Right cardiac atrium (tissue), 5 donors: ENCODE measurements at regions not wholly inside any gene's neighbourhood (a gene's known extent, or its start where the extent isn't known, plus 50 kb on each side); places are given as distances from the start of the nearest gene placed in this dataset.

Experiments used
- ATAC-seq, 2 donors: fragments of 200-7000 bp; cut with Tn5 transposase; one replicate each; pipeline versions ENCODE4 v1.8.0 to v1.9.1; 2020; ENCODE audit warnings: moderate library complexity in 2 of 2, mild to moderate bottlenecking in 1 of 2
- DNase-seq, 3 donors: peaks; one replicate each; pipeline ENCODE4 v3.0.0-alpha.2; 2020
- H3K27ac ChIP-seq: one replicate; pipeline ENCODE4 v1.5.1; 2013; ENCODE audit warnings: mild to moderate bottlenecking, low read length, control low read depth, moderate library complexity
- H3K27me3 ChIP-seq: one replicate; pipeline ENCODE4 v1.6.1; 2013; ENCODE audit not compliant: control insufficient read depth, insufficient read depth
- H3K4me1 ChIP-seq: one replicate; pipeline ENCODE4 v1.6.1; 2013; ENCODE audit warnings: low read length; ENCODE audit not compliant: control insufficient read depth, insufficient read depth
- H3K4me3 ChIP-seq: one replicate; pipeline ENCODE4 v1.5.1; 2013; ENCODE audit warnings: low read length, control low read depth
- H3K9me3 ChIP-seq: one replicate; pipeline ENCODE4 v1.6.1; 2013; ENCODE audit warnings: low read length; ENCODE audit not compliant: control insufficient read depth
- WGBS: extraction: QIAGEN DNeasy Blood & Tissue Kit; methylation state at CpG from one replicate; pipeline ENCODE4 v1.1.7; 2013; 5-methylcytosine and 5-hydroxymethylcytosine counted together
- intact Hi-C, 4 donors: fragments of 100-400 bp; cut with DNase I; formaldehyde crosslinking; loops; one replicate each; pipeline versions ENCODE4 v1.11.0 to v1.14.0; 2022 to 2023
- donor health status: healthy with polysubstance abuse.
- donor health status: DM: no; HTN: yes; CAD: no.
- donor health status: DM: no; HTN: no; CAD: no.
- donor health status: DM: no; HTN: yes; CAD: no; lungs with severe emphysema.
- donor health status: DM: yes; HTN: yes; CAD: no.

- intact Hi-C loops = no loop called here
- no peaks in the 10 kb centered on the region for H3K27me3 ChIP-seq
- H3K9me3 ChIP-seq = no peaks in the 10 kb centered on the region
- no peak for ATAC-seq
- no peaks in the 10 kb centered on the region for H3K4me1 ChIP-seq
- no peak overlapping the region for H3K4me3 ChIP-seq
- 84% methylated on average over 1 of the region's 1 CpG for WGBS
- DNase-seq = no peak
- H3K27ac ChIP-seq = no peak overlapping the region
These were observed 80.3 kb downstream of the UNC5CL start for GRCh38 chr6:40958738-40959137.

GRCh38 chr6:40957616-40958492 is 81.2 kb downstream of the UNC5CL start:
- Histone ChIP-seq H3K9me3 (no peaks in the 10 kb centered on the region), H3K4me3 (no peak overlapping the region), H3K27me3 (no peaks in the 10 kb centered on the region), H3K27ac (no peak overlapping the region), H3K4me1 (no peaks in the 10 kb centered on the region)
- WGBS = 83% methylated on average over 4 of the region's 4 CpGs
- intact Hi-C loops = no loop called here
- no peak for ATAC-seq
- no peak for DNase-seq

GRCh38 chr6:40956936-40957335 is 82.1 kb downstream of the UNC5CL start:
- ATAC-seq (no peak), DNase-seq (no peak)
- H3K4me1 ChIP-seq = no peaks in the 10 kb centered on the region
- 76% methylated on average over 2 of the region's 2 CpGs for WGBS
- H3K4me3 ChIP-seq = no peak overlapping the region
- H3K27me3 ChIP-seq = no peaks in the 10 kb centered on the region
- H3K27ac ChIP-seq = no peak overlapping the region
- intact Hi-C loops = no loop called here
- no peaks in the 10 kb centered on the region for H3K9me3 ChIP-seq

- DNase-seq = no peak
These were observed 83.9 kb downstream of the UNC5CL start for GRCh38 chr6:40955178-40955545.

GRCh38 chr6:40954446-40955177 is 84.4 kb downstream of the UNC5CL start:
- intact Hi-C loops = no loop called here
- no peak overlapping the region for H3K27ac ChIP-seq
- 81% methylated on average over 6 of the region's 6 CpGs for WGBS
- no peak overlapping the region for H3K4me3 ChIP-seq
- H3K4me1 ChIP-seq = no peaks in the 10 kb centered on the region
- DNase-seq (no peak), ATAC-seq (peak in 1 of 2 donors; percentile 20)
- H3K27me3 ChIP-seq = no peaks in the 10 kb centered on the region
- H3K9me3 ChIP-seq = no peaks in the 10 kb centered on the region

More at GRCh38 chr6:40955178-40955545, 83.9 kb downstream of the UNC5CL start:
- H3K27me3 ChIP-seq = no peaks in the 10 kb centered on the region
- ATAC-seq = no peak
- H3K4me3 ChIP-seq = no peak overlapping the region
- 88% methylated on average over 6 of the region's 6 CpGs for WGBS
- no peak overlapping the region for H3K27ac ChIP-seq
- intact Hi-C loops = no loop called here
- H3K4me1 ChIP-seq = no peaks in the 10 kb centered on the region
- H3K9me3 ChIP-seq = no peaks in the 10 kb centered on the region

- Histone ChIP-seq H3K4me1 (no peaks in the 10 kb centered on the region), H3K27me3 (no peaks in the 10 kb centered on the region), H3K9me3 (no peaks in the 10 kb centered on the region), H3K27ac (no peak overlapping the region), H3K4me3 (no peak overlapping the region)
- ATAC-seq (no peak), DNase-seq (no peak)
- 54% methylated on average over 4 of the region's 4 CpGs for WGBS
- intact Hi-C loops = no loop called here
These were observed 85.5 kb downstream of the UNC5CL start for GRCh38 chr6:40953486-40953885.

GRCh38 chr6:40950986-40951698 is 87.9 kb downstream of the UNC5CL start:
- ATAC-seq = no peak
- H3K27me3 ChIP-seq = no peaks in the 10 kb centered on the region
- no peak overlapping the region for H3K27ac ChIP-seq
- H3K4me1 ChIP-seq = no peaks in the 10 kb centered on the region
- intact Hi-C loops = no loop called here
- 61% methylated on average over 7 of the region's 7 CpGs for WGBS
- H3K4me3 ChIP-seq = no peak overlapping the region
- H3K9me3 ChIP-seq = no peaks in the 10 kb centered on the region
- no peak for DNase-seq

GRCh38 chr6:40948570-40948969 is 90.5 kb downstream of the UNC5CL start:
- Histone ChIP-seq H3K4me1 (no peaks in the 10 kb centered on the region), H3K4me3 (no peak overlapping the region), H3K9me3 (no peaks in the 10 kb centered on the region), H3K27me3 (no peaks in the 10 kb centered on the region), H3K27ac (no peak overlapping the region)
- DNase-seq (no peak), ATAC-seq (no peak)
- 82% methylated on average over 3 of the region's 3 CpGs for WGBS
- intact Hi-C loops = no loop called here

GRCh38 chr6:40947876-40948526 is 91.0 kb downstream of the UNC5CL start:
- intact Hi-C loops = no loop called here
- ATAC-seq = no peak
- no peak for DNase-seq
- Histone ChIP-seq H3K27ac (no peak overlapping the region), H3K9me3 (no peaks in the 10 kb centered on the region), H3K27me3 (no peaks in the 10 kb centered on the region), H3K4me1 (no peaks in the 10 kb centered on the region), H3K4me3 (no peak overlapping the region)
- WGBS = 86% methylated on average over 2 of the region's 2 CpGs

GRCh38 chr6:40946738-40947301 is 92.2 kb downstream of the UNC5CL start:
- H3K27ac ChIP-seq = no peak overlapping the region
- 91% methylated on average over 1 of the region's 1 CpG for WGBS
- no peaks in the 10 kb centered on the region for H3K9me3 ChIP-seq

More at GRCh38 chr6:40946738-40947301, 92.2 kb downstream of the UNC5CL start:
- DNase-seq = no peak
- no peaks in the 10 kb centered on the region for H3K4me1 ChIP-seq
- intact Hi-C loops = no loop called here
- no peak overlapping the region for H3K4me3 ChIP-seq
- ATAC-seq = no peak
- no peaks in the 10 kb centered on the region for H3K27me3 ChIP-seq
